GM23338 (cell line): ENCODE measurements at regions not wholly inside any gene's neighbourhood (a gene's known extent, or its start where the extent isn't known, plus 50 kb on each side); places are given as distances from the start of the nearest gene placed in this dataset.
A peak's percentile ranks its signal among the peaks of the same experiment; 100 is the strongest.

Source experiments
- ATAC-seq: fragments of 200-7000 bp; cut with Tn5 transposase; 3 replicates; pipeline ENCODE4 v1.9.1; 2020
- DNase-seq: peaks from one replicate; pipeline ENCODE4 v3.0.0-alpha.2; 2015; ENCODE audit warnings: low spot score
- H2AFZ ChIP-seq: fragments of 200-600 bp; sonication (generic); 2 replicates; pipeline ENCODE4 v1.8.0; 2016; ENCODE audit warnings: antibody characterized with exemption, mild to moderate bottlenecking, moderate library complexity
- H3F3A ChIP-seq: fragments of 200-600 bp; sonication (generic); replicated peaks from 2 replicates; pipeline ENCODE4 v1.8.0; 2017; ENCODE audit warnings: antibody characterized with exemption, mixed run types, low read depth
- H3K27ac ChIP-seq: fragments of 200-600 bp; sonication (generic); 2 replicates; pipeline ENCODE4 v1.6.1; 2016; ENCODE audit warnings: low read depth
- H3K27me3 ChIP-seq: fragments of 200-600 bp; sonication (generic); 2 replicates; pipeline ENCODE4 v1.8.0; 2016; ENCODE audit warnings: mild to moderate bottlenecking, mixed run types, moderate library complexity; ENCODE audit not compliant: insufficient read depth
- H3K36me3 ChIP-seq: fragments of 200-600 bp; sonication (generic); 2 replicates; pipeline ENCODE4 v1.8.0; 2016; ENCODE audit warnings: mild to moderate bottlenecking; ENCODE audit not compliant: insufficient read depth
- H3K4me1 ChIP-seq: fragments of 200-600 bp; sonication (generic); 2 replicates; pipeline ENCODE4 v1.8.0; 2016; ENCODE audit warnings: mild to moderate bottlenecking, moderate library complexity; ENCODE audit not compliant: insufficient read depth
- H3K4me2 ChIP-seq: fragments of 200-600 bp; sonication (generic); 2 replicates; pipeline ENCODE4 v1.7.1; 2017; ENCODE audit warnings: mixed run types
- H3K4me3 ChIP-seq: fragments of 200-600 bp; sonication (generic); 2 replicates; pipeline ENCODE4 v1.6.1; 2016; ENCODE audit warnings: mixed run types
- H3K79me2 ChIP-seq: fragments of 200-600 bp; sonication (generic); replicated peaks from 2 replicates; pipeline ENCODE4 v1.8.0; 2017; ENCODE audit warnings: mild to moderate bottlenecking; ENCODE audit not compliant: insufficient read depth
- H3K9me2 ChIP-seq: fragments of 200-600 bp; sonication (generic); 2 replicates; pipeline ENCODE4 v1.8.0; 2017; ENCODE audit not compliant: insufficient read depth
- H4K20me1 ChIP-seq: fragments of 200-600 bp; sonication (generic); replicated peaks from 2 replicates; pipeline ENCODE4 v1.8.0; 2017; ENCODE audit warnings: mild to moderate bottlenecking; ENCODE audit not compliant: insufficient read depth
- H3K27ac Mint-ChIP-seq: 2 replicates; pipeline ENCODE4 v1.8.0; 2020; ENCODE audit warnings: inconsistent platforms, mild to moderate bottlenecking, moderate library complexity, mixed read lengths
- H3K27me3 Mint-ChIP-seq: 3 replicates; pipeline ENCODE4 v1.8.0; 2022; ENCODE audit warnings: low read depth, mild to moderate bottlenecking, moderate library complexity, mixed read lengths, inconsistent platforms; ENCODE audit not compliant: insufficient read depth, poor library complexity
- H3K36me3 Mint-ChIP-seq: 3 replicates; pipeline ENCODE4 v1.8.0; 2021; ENCODE audit warnings: low read depth, mild to moderate bottlenecking, inconsistent platforms, moderate library complexity, mixed read lengths
- H3K4me1 Mint-ChIP-seq: 3 replicates; pipeline ENCODE4 v1.8.0; 2020; ENCODE audit warnings: mild to moderate bottlenecking, inconsistent platforms, mixed read lengths
- H3K4me3 Mint-ChIP-seq: 3 replicates; pipeline ENCODE4 v1.8.0; 2021; ENCODE audit warnings: moderate library complexity, mild to moderate bottlenecking, inconsistent platforms, mixed read lengths
- H3K9me3 Mint-ChIP-seq: 3 replicates; pipeline ENCODE4 v1.8.0; 2020; ENCODE audit warnings: moderate library complexity, mild to moderate bottlenecking, inconsistent platforms, mixed read lengths
- EZH2phosphoT487 ChIP-seq: fragments of 200-600 bp; sonication (generic); IDR thresholded peaks from one replicate; pipeline ENCODE4 v1.8.1; 2018; ENCODE audit warnings: antibody characterized with exemption; ENCODE audit not compliant: unreplicated experiment
- NANOG ChIP-seq: IDR thresholded peaks from 2 replicates; pipeline ENCODE4 v1.6.1; 2016; ENCODE audit warnings: antibody characterized with exemption, borderline replicate concordance
- POLR2AphosphoS5 ChIP-seq: IDR thresholded peaks from 2 replicates; pipeline ENCODE4 v1.6.1; 2016; ENCODE audit warnings: antibody characterized with exemption, low read depth
- ZNF114 ChIP-seq: fragments of 250-450 bp; sonication (Bioruptor Pico); IDR thresholded peaks from 2 replicates; pipeline ENCODE4 v1.5.0; 2020; ENCODE audit warnings: mild to moderate bottlenecking, moderate library complexity
- TF ChIP-seq, protein P1 (sequence below): fragments of 250-450 bp; sonication (Bioruptor Pico); IDR thresholded peaks from 2 replicates; pipeline ENCODE4 v1.5.0; 2020; ENCODE audit warnings: mild to moderate bottlenecking, moderate library complexity
- TF ChIP-seq, protein P2 (sequence below): IDR thresholded peaks from 2 replicates; pipeline ENCODE4 v1.6.1; 2016; ENCODE audit warnings: antibody characterized with exemption

DNA sequence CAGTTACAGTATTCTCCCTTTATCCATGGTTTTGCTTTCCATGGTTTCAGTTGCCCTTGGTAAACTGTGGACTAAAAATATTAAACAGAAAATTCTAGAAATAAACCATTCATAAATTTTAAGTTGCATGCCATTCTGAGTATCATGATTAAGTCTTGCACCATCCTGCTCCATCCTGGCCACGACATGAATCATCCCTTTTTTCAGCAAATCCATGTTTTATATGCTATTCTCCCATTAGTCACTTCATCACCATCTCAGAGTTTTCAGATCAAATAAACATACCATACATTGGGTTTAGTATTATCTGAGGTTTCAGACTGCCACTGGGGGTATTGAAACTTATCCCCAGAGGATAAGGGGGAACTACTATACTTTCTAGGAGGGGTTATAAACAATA lies 234.4 kb upstream of the ATP10B start (continued):
- TF ChIP-seq, protein P1, sequence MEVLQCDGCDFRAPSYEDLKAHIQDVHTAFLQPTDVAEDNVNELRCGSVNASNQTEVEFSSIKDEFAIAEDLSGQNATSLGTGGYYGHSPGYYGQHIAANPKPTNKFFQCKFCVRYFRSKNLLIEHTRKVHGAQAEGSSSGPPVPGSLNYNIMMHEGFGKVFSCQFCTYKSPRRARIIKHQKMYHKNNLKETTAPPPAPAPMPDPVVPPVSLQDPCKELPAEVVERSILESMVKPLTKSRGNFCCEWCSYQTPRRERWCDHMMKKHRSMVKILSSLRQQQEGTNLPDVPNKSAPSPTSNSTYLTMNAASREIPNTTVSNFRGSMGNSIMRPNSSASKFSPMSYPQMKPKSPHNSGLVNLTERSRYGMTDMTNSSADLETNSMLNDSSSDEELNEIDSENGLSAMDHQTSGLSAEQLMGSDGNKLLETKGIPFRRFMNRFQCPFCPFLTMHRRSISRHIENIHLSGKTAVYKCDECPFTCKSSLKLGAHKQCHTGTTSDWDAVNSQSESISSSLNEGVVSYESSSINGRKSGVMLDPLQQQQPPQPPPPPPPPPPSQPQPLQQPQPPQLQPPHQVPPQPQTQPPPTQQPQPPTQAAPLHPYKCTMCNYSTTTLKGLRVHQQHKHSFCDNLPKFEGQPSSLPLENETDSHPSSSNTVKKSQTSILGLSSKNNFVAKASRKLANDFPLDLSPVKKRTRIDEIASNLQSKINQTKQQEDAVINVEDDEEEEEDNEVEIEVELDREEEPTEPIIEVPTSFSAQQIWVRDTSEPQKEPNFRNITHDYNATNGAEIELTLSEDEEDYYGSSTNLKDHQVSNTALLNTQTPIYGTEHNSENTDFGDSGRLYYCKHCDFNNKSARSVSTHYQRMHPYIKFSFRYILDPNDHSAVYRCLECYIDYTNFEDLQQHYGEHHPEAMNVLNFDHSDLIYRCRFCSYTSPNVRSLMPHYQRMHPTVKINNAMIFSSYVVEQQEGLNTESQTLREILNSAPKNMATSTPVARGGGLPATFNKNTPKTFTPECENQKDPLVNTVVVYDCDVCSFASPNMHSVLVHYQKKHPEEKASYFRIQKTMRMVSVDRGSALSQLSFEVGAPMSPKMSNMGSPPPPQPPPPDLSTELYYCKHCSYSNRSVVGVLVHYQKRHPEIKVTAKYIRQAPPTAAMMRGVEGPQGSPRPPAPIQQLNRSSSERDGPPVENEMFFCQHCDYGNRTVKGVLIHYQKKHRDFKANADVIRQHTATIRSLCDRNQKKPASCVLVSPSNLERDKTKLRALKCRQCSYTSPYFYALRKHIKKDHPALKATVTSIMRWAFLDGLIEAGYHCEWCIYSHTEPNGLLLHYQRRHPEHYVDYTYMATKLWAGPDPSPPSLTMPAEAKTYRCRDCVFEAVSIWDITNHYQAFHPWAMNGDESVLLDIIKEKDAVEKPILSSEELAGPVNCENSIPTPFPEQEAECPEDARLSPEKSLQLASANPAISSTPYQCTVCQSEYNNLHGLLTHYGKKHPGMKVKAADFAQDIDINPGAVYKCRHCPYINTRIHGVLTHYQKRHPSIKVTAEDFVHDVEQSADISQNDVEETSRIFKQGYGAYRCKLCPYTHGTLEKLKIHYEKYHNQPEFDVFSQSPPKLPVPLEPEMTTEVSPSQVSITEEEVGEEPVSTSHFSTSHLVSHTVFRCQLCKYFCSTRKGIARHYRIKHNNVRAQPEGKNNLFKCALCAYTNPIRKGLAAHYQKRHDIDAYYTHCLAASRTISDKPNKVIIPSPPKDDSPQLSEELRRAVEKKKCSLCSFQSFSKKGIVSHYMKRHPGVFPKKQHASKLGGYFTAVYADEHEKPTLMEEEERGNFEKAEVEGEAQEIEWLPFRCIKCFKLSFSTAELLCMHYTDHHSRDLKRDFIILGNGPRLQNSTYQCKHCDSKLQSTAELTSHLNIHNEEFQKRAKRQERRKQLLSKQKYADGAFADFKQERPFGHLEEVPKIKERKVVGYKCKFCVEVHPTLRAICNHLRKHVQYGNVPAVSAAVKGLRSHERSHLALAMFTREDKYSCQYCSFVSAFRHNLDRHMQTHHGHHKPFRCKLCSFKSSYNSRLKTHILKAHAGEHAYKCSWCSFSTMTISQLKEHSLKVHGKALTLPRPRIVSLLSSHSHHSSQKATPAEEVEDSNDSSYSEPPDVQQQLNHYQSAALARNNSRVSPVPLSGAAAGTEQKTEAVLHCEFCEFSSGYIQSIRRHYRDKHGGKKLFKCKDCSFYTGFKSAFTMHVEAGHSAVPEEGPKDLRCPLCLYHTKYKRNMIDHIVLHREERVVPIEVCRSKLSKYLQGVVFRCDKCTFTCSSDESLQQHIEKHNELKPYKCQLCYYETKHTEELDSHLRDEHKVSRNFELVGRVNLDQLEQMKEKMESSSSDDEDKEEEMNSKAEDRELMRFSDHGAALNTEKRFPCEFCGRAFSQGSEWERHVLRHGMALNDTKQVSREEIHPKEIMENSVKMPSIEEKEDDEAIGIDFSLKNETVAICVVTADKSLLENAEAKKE (CRISPR knock-in tag): no peak
- no peak for TF ChIP-seq NANOG

DNA sequence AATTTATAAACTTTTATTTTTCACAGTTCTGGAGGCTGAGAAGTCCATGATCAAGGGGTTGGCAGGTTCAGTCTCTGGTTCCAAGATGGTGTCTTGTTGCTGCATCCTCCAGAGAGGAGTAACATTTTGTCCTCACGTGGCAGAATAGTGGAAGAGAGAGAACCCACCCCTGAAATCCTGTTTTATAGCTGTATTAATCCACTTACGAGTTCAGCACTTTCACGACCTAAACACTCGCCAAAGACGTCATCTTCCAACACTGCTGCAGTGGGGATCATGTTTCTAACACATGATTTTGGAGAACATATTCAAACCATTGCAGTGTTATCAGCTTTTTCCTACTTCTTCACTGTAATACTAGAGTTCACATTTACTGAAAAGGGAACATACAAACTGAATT lies 233.0 kb upstream of the ATP10B start:
- DNase-seq: no peak
- H3K4me3 Mint-ChIP-seq: no peak overlapping the region
- no peaks in the 10 kb centered on the region for H3K4me1 Mint-ChIP-seq
- H3K36me3 ChIP-seq: no peaks in the 10 kb centered on the region
- no peak for ATAC-seq
- no peak overlapping the region for H3K27ac ChIP-seq
- H3K36me3 Mint-ChIP-seq: no peaks in the 10 kb centered on the region
- no peaks in the 10 kb centered on the region for H3K9me2 ChIP-seq
- H3K4me3 ChIP-seq: no peak overlapping the region
- peak overlapping the region; percentile 64; the same call in 1 of the 2 replicates for H2AFZ ChIP-seq
- H3K27ac Mint-ChIP-seq: no peak overlapping the region; the same call in 1 of the 2 replicates
- no peaks in the 10 kb centered on the region for H3K79me2 ChIP-seq
- no peak overlapping the region for H3K4me2 ChIP-seq
- TF ChIP-seq ZNF114: no peak
- no peaks in the 10 kb centered on the region for H3K27me3 ChIP-seq
- H4K20me1 ChIP-seq: no peaks in the 10 kb centered on the region
- H3K4me1 ChIP-seq: no peaks in the 10 kb centered on the region
- H3F3A ChIP-seq: no peaks in the 10 kb centered on the region
- H3K9me3 Mint-ChIP-seq: no peaks in the 10 kb centered on the region
- H3K27me3 Mint-ChIP-seq: no peaks in the 10 kb centered on the region

DNA sequence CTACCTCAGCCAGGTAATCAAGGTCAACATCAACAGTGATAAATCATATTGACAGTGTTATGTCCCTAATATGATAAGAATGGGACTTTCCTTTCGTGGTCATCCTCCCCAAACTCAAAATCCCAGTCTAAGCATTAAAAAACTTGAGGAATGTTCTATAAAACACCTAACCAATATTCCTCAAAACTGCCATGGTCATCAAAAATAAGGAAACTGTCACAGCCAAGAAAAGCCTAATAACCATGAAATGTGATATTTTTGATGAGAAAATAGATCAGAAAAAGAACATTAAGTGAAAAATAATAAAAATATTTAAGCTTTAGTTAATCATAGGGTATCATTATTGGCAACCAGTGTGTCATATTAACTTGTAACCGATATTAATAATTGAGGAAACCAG lies 232.1 kb upstream of the ATP10B start:
- H3K4me2 ChIP-seq: no peak overlapping the region
- H3K4me1 Mint-ChIP-seq: no peaks in the 10 kb centered on the region
- no peaks in the 10 kb centered on the region for H3K4me1 ChIP-seq
- H3K4me3 ChIP-seq: no peak overlapping the region
- H3K4me3 Mint-ChIP-seq: no peak overlapping the region
- no peaks in the 10 kb centered on the region for H3K9me2 ChIP-seq
- no peaks in the 10 kb centered on the region for H3K36me3 Mint-ChIP-seq
- no peaks in the 10 kb centered on the region for H3K36me3 ChIP-seq
- H3K79me2 ChIP-seq: no peaks in the 10 kb centered on the region
- H3K9me3 Mint-ChIP-seq: no peaks in the 10 kb centered on the region
- ATAC-seq: no peak
- H4K20me1 ChIP-seq: no peaks in the 10 kb centered on the region
- H3K27ac ChIP-seq: no peak overlapping the region
- no peak for DNase-seq
- H3K27me3 Mint-ChIP-seq: no peaks in the 10 kb centered on the region
- no peak overlapping the region for H3K27ac Mint-ChIP-seq
- H3K27me3 ChIP-seq: no peaks in the 10 kb centered on the region
- no peak overlapping the region for H2AFZ ChIP-seq
- no peaks in the 10 kb centered on the region for H3F3A ChIP-seq
- TF ChIP-seq POLR2AphosphoS5: no peak
- no peak for TF ChIP-seq EZH2phosphoT487
- TF ChIP-seq, protein P2, sequence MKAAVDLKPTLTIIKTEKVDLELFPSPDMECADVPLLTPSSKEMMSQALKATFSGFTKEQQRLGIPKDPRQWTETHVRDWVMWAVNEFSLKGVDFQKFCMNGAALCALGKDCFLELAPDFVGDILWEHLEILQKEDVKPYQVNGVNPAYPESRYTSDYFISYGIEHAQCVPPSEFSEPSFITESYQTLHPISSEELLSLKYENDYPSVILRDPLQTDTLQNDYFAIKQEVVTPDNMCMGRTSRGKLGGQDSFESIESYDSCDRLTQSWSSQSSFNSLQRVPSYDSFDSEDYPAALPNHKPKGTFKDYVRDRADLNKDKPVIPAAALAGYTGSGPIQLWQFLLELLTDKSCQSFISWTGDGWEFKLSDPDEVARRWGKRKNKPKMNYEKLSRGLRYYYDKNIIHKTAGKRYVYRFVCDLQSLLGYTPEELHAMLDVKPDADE: no peak
- no peak for TF ChIP-seq ZNF114
- TF ChIP-seq NANOG: no peak
